Chondrocyte (in vitro differentiated cells): ENCODE measurements at regions not wholly inside any gene's neighbourhood (a gene's known extent, or its start where the extent isn't known, plus 50 kb on each side); places are given as distances from the start of the nearest gene placed in this dataset.

Source experiments
- DNase-seq: peaks from one replicate; pipeline ENCODE4 v3.0.0; 2021; ENCODE audit warnings: mixed read lengths, low spot score
- H3K27ac Mint-ChIP-seq: one replicate; pipeline ENCODE4 v1.8.0; 2021; ENCODE audit warnings: mild to moderate bottlenecking, moderate library complexity, mixed read lengths; ENCODE audit not compliant: unreplicated experiment
- H3K27me3 Mint-ChIP-seq: 2 replicates; pipeline ENCODE4 v1.8.0; 2021; ENCODE audit warnings: low read depth, mixed read lengths
- H3K36me3 Mint-ChIP-seq: 2 replicates; pipeline ENCODE4 v1.8.0; 2021; ENCODE audit warnings: low read depth, mixed read lengths
- H3K4me1 Mint-ChIP-seq: 2 replicates; pipeline ENCODE4 v1.8.0; 2021; ENCODE audit warnings: low read depth, mild to moderate bottlenecking, mixed read lengths
- H3K4me3 Mint-ChIP-seq: one replicate; pipeline ENCODE4 v1.8.0; 2021; ENCODE audit warnings: mild to moderate bottlenecking, moderate library complexity, mixed read lengths; ENCODE audit not compliant: unreplicated experiment
- H3K9me3 Mint-ChIP-seq: 2 replicates; pipeline ENCODE4 v1.8.0; 2021; ENCODE audit warnings: low read depth, mixed read lengths
- TF ChIP-seq, protein P1 (sequence below): fragments of 200-600 bp; sonication (generic); IDR thresholded peaks from 2 replicates; pipeline ENCODE4 v1.5.0; 2021; ENCODE audit warnings: antibody characterized with exemption, mild to moderate bottlenecking, moderate library complexity

DNA sequence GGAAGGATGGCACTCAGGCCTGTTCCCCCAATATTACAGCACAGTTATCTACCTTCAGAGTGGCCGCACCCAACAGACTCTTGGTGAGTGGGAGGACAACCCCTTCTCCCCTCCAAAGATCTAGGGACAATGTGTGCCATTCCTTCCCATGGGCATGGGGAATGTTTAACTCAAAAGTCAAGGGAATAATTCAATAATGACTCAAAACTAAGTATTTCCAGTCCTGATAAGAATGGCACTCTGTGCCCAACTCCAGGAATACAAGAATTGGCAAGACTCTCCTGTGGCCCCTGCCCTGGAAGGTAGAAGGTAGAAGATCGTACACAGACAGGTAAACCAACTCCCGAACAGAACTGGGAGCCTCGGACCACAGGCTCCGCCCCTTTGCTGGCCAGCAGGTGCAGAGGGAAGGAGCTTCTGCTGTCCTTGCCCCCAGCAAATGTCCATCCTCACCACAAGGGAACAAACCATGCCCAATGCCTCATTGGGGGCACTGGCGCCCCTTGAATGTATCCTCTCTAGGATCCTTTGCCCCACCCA lies 514.0 kb downstream of the NPHP4 start:
- no peak for DNase-seq
- no peak overlapping the region for H3K27ac Mint-ChIP-seq
- no peaks in the 10 kb centered on the region for H3K36me3 Mint-ChIP-seq
- H3K27me3 Mint-ChIP-seq: no peaks in the 10 kb centered on the region
- no peaks in the 10 kb centered on the region for H3K4me1 Mint-ChIP-seq
- no peak overlapping the region for H3K4me3 Mint-ChIP-seq
- TF ChIP-seq, protein P1, sequence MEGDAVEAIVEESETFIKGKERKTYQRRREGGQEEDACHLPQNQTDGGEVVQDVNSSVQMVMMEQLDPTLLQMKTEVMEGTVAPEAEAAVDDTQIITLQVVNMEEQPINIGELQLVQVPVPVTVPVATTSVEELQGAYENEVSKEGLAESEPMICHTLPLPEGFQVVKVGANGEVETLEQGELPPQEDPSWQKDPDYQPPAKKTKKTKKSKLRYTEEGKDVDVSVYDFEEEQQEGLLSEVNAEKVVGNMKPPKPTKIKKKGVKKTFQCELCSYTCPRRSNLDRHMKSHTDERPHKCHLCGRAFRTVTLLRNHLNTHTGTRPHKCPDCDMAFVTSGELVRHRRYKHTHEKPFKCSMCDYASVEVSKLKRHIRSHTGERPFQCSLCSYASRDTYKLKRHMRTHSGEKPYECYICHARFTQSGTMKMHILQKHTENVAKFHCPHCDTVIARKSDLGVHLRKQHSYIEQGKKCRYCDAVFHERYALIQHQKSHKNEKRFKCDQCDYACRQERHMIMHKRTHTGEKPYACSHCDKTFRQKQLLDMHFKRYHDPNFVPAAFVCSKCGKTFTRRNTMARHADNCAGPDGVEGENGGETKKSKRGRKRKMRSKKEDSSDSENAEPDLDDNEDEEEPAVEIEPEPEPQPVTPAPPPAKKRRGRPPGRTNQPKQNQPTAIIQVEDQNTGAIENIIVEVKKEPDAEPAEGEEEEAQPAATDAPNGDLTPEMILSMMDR: no peak
- H3K9me3 Mint-ChIP-seq: peaks cover 19% of the 10 kb centered on the region

DNA sequence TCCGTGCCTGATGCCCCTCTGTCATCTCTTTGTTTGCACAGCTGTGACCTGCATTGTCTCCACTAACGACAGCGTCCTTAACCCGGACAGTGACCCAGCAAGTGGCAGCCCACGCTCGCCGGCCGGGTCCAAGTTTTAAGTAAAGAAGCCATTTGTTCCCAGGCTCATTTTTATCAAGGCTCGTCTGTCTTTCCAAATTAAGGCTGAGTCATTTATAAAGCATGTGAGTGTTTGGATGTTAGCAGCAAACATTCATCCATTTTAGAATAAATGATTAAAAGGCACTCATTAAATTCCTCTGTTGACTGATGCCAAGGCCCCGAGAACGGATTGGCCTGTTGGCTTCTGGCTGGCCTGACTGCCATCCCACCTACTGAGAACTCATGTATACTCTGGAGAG lies 514.5 kb downstream of the NPHP4 start:
- Mint-ChIP-seq H3K27ac (no peak overlapping the region), H3K9me3 (peaks cover 19% of the 10 kb centered on the region), H3K36me3 (no peaks in the 10 kb centered on the region), H3K27me3 (no peaks in the 10 kb centered on the region), H3K4me1 (no peaks in the 10 kb centered on the region), H3K4me3 (no peak overlapping the region)
- TF ChIP-seq, protein P1: no peak
- no peak for DNase-seq

DNA sequence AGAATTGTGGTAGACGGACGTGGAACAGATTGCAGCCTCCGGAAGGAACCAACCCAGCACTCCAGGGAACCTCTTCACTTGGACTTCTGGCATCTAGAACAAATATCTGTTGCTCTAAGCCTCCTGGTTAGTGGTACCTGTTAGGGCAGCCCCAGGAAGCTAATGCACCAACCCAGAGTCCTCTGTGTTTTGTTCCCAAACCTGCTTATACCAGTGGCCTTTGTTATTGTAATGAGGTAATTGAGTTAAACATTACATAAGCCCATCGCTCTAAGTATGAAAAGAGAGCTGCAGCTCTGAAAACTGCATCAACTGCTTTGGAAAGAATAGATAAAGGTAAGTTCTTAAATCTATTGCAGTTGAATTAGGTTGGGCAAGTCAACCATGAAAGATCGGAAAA lies 516.7 kb downstream of the NPHP4 start:
- no peak for DNase-seq
- H3K27ac Mint-ChIP-seq: no peak overlapping the region
- H3K27me3 Mint-ChIP-seq: no peaks in the 10 kb centered on the region
- no peaks in the 10 kb centered on the region for H3K4me1 Mint-ChIP-seq
- no peak overlapping the region for H3K4me3 Mint-ChIP-seq
- peaks cover 19% of the 10 kb centered on the region for H3K9me3 Mint-ChIP-seq
- H3K36me3 Mint-ChIP-seq: no peaks in the 10 kb centered on the region
- TF ChIP-seq, protein P1: no peak

DNA sequence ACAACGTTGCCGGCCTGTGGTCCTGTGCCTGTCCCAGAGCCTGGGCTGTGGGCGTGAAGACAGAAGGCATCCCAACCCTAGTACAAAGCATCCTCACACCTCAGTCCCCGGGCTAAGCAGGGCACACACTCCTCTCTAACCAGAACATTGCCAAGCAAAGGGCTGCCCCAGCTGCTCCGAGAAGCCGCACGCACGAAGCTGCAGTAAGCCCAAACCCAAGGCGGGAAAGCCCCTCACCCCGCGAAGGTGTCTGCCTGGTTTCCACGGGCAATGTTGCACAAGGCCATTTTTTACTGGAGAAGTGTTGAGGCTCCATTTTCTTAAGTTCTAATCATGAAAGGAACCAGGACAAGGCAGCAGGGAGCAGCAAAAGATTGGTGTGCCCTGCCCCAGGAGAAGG lies 519.0 kb downstream of the NPHP4 start:
- Mint-ChIP-seq H3K4me1 (no peaks in the 10 kb centered on the region), H3K27ac (no peak overlapping the region), H3K4me3 (no peak overlapping the region), H3K27me3 (no peaks in the 10 kb centered on the region), H3K36me3 (no peaks in the 10 kb centered on the region), H3K9me3 (peaks cover 31% of the 10 kb centered on the region)
- TF ChIP-seq, protein P1: no peak
- no peak for DNase-seq

DNA sequence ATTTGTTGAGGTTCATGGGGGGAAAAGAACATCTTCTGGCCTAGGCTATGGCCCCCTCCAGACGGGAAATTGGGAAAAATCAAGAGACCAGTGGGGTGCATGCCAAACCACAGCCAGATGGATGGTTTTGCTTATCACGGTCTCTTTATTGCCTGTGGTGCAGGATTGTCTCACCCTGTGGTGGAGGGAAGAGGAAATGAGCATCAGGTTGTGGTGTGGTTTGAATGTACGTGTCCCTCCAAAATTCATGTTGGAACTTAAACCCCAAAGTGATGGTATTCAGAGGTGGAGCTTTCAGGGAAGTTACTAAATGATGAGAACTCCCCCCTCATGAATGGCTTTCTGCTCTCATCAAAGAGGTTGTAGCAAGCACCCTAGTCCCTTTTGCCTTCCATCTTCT lies 525.7 kb downstream of the NPHP4 start:
- TF ChIP-seq, protein P1: no peak
- DNase-seq: no peak
- H3K27ac Mint-ChIP-seq: no peak overlapping the region
- H3K36me3 Mint-ChIP-seq: no peaks in the 10 kb centered on the region
- no peaks in the 10 kb centered on the region for H3K27me3 Mint-ChIP-seq
- no peaks in the 10 kb centered on the region for H3K4me1 Mint-ChIP-seq
- peaks cover 54% of the 10 kb centered on the region for H3K9me3 Mint-ChIP-seq
- no peak overlapping the region for H3K4me3 Mint-ChIP-seq
